Neural progenitor cell (in vitro differentiated cells): ENCODE measurements at regions not wholly inside any gene's neighbourhood (a gene's known extent, or its start where the extent isn't known, plus 50 kb on each side); places are given as distances from the start of the nearest gene placed in this dataset.

ENCODE experiments used
- DNase-seq: peaks from one replicate; pipeline ENCODE4 v3.0.0-alpha.2; 2016; ENCODE audit warnings: low spot score
- H2AFZ ChIP-seq: fragments of 200-600 bp; sonication (generic); replicated peaks from 2 replicates; pipeline ENCODE4 v1.6.1; 2016; ENCODE audit warnings: antibody characterized with exemption
- H3F3A ChIP-seq: fragments of 200-600 bp; sonication (generic); 2 replicates; pipeline ENCODE4 v1.6.1; 2016; ENCODE audit warnings: antibody characterized with exemption, low read depth
- H3K27ac ChIP-seq: fragments of 200-600 bp; sonication (generic); 2 replicates; pipeline ENCODE4 v1.5.1; 2016; ENCODE audit warnings: mild to moderate bottlenecking
- H3K27me3 ChIP-seq: fragments of 200-600 bp; sonication (generic); 2 replicates; pipeline ENCODE4 v1.6.1; 2016; ENCODE audit warnings: mild to moderate bottlenecking, moderate library complexity
- H3K36me3 ChIP-seq: fragments of 200-600 bp; sonication (generic); 2 replicates; pipeline ENCODE4 v1.5.1; 2016
- H3K4me1 ChIP-seq: fragments of 200-600 bp; sonication (generic); 2 replicates; pipeline ENCODE4 v1.6.1; 2016; ENCODE audit warnings: mixed run types
- H3K4me2 ChIP-seq: fragments of 200-600 bp; sonication (generic); 2 replicates; pipeline ENCODE4 v1.6.1; 2016
- H3K4me3 ChIP-seq: fragments of 200-600 bp; sonication (generic); 2 replicates; pipeline ENCODE4 v1.5.1; 2016
- H3K79me2 ChIP-seq: fragments of 200-600 bp; sonication (generic); 2 replicates; pipeline ENCODE4 v1.6.1; 2016; ENCODE audit warnings: low read depth
- H3K9ac ChIP-seq: fragments of 200-600 bp; sonication (generic); 2 replicates; pipeline ENCODE4 v1.6.1; 2016
- H3K9me3 ChIP-seq: fragments of 200-600 bp; sonication (generic); 2 replicates; pipeline ENCODE4 v1.5.1; 2016; ENCODE audit warnings: low read depth
- H4K20me1 ChIP-seq: fragments of 200-600 bp; sonication (generic); 2 replicates; pipeline ENCODE4 v1.6.1; 2016; ENCODE audit warnings: low read depth
- H3K27ac Mint-ChIP-seq: 3 replicates; pipeline ENCODE4 v1.8.0; 2021; ENCODE audit warnings: mixed read lengths
- H3K27me3 Mint-ChIP-seq: 2 replicates; pipeline ENCODE4 v1.8.0; 2022; ENCODE audit warnings: low read depth, mild to moderate bottlenecking, inconsistent platforms, moderate library complexity, mixed read lengths; ENCODE audit not compliant: insufficient read depth
- H3K36me3 Mint-ChIP-seq: 3 replicates; pipeline ENCODE4 v1.8.0; 2021; ENCODE audit warnings: mixed read lengths
- H3K4me1 Mint-ChIP-seq: 3 replicates; pipeline ENCODE4 v1.8.0; 2021; ENCODE audit warnings: mixed read lengths
- H3K4me3 Mint-ChIP-seq: 3 replicates; pipeline ENCODE4 v1.8.0; 2021; ENCODE audit warnings: mild to moderate bottlenecking, moderate library complexity, mixed read lengths
- H3K9me3 Mint-ChIP-seq: 3 replicates; pipeline ENCODE4 v1.8.0; 2020; ENCODE audit warnings: mixed read lengths
- EZH2 ChIP-seq: fragments of 200-600 bp; sonication (generic); IDR thresholded peaks from 2 replicates; pipeline ENCODE4 v1.6.1; 2017; ENCODE audit warnings: antibody characterized with exemption, mild to moderate bottlenecking, moderate library complexity
- EZH2phosphoT487 ChIP-seq: fragments of 200-600 bp; sonication (generic); IDR thresholded peaks from 2 replicates; pipeline ENCODE4 v1.6.1; 2017; ENCODE audit warnings: antibody characterized with exemption
- TF ChIP-seq, protein P1 (sequence below): fragments of 200-600 bp; sonication (generic); IDR thresholded peaks from 2 replicates; pipeline ENCODE4 v1.5.1; 2017; ENCODE audit warnings: antibody characterized with exemption, mild to moderate bottlenecking

DNA sequence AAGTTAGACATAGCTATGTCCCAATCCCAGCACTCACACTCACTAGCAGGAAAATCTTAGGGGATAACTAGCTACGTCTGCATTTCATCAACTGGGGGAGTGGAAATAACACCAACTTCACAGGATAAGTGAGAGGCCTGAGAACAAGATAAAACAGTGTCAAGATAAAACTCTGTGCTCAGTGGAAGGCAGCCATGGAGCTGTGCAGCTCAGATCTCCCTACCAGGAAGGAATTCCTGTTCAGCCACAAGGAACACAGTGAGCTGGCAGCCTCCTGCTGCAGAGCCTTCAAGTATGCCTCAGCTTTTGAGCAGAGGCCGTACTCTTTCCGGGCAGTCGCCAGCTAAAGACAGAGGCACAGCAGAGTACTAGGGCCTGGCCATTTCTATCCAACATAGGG is 115.8 kb upstream of the TOPAZ1 start:
- Histone ChIP-seq H3F3A (no peaks in the 10 kb centered on the region), H3K9ac (no peak overlapping the region), H2AFZ (no peak overlapping the region), H3K4me2 (no peak overlapping the region), H3K79me2 (no peaks in the 10 kb centered on the region), H3K27me3 (no peaks in the 10 kb centered on the region), H3K36me3 (no peaks in the 10 kb centered on the region), H3K27ac (no peak overlapping the region), H3K9me3 (no peaks in the 10 kb centered on the region), H4K20me1 (no peaks in the 10 kb centered on the region), H3K4me3 (no peak overlapping the region), H3K4me1 (no peaks in the 10 kb centered on the region)
- DNase-seq = no peak
- Mint-ChIP-seq H3K9me3 (no peaks in the 10 kb centered on the region), H3K27ac (no peak overlapping the region), H3K36me3 (no peaks in the 10 kb centered on the region), H3K27me3 (peaks cover 9% of the 10 kb centered on the region), H3K4me3 (no peak overlapping the region), H3K4me1 (peaks cover 17% of the 10 kb centered on the region)
- TF ChIP-seq EZH2 = no peak
- TF ChIP-seq, protein P1, sequence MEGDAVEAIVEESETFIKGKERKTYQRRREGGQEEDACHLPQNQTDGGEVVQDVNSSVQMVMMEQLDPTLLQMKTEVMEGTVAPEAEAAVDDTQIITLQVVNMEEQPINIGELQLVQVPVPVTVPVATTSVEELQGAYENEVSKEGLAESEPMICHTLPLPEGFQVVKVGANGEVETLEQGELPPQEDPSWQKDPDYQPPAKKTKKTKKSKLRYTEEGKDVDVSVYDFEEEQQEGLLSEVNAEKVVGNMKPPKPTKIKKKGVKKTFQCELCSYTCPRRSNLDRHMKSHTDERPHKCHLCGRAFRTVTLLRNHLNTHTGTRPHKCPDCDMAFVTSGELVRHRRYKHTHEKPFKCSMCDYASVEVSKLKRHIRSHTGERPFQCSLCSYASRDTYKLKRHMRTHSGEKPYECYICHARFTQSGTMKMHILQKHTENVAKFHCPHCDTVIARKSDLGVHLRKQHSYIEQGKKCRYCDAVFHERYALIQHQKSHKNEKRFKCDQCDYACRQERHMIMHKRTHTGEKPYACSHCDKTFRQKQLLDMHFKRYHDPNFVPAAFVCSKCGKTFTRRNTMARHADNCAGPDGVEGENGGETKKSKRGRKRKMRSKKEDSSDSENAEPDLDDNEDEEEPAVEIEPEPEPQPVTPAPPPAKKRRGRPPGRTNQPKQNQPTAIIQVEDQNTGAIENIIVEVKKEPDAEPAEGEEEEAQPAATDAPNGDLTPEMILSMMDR = no peak
- no peak for TF ChIP-seq EZH2phosphoT487

DNA sequence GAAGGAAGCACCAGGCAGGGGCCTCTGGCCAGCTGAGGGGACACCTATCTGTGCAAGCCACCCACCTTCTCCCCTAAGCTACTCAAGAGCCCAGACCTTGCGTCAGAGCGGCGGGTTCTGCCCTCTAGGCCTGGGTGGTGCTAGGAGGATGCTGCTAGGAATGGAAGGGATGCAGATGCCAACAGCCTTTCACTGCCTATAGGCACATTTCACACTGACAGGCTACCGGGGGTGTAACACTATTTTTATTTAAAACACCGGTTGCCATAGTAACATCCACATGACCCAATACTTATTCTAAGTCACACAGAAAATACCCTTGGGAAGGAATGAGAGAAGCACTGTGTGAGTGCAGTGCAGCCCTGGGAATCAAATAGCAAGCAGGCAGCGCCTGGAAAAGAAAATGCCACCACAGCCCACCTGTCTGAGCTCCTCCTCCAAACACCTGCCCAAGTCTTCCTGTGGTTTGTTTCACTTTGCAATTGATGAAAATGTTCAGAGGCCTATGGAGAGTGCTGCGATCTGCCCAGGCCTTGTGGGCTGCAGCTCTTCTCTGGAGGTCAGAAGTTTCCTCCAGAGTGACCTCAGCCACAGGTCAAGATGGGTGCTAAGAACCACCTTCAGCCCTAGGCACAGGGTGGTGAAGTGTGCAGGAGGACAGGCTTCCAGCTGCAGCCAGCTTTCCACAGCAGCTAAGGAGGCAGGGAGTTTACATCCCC is 113.5 kb upstream of the TOPAZ1 start:
- peak overlapping the region; percentile 34 for H3K27ac Mint-ChIP-seq
- H3K4me2 ChIP-seq = no peak overlapping the region
- no peak overlapping the region for H2AFZ ChIP-seq
- no peaks in the 10 kb centered on the region for H3K4me1 ChIP-seq
- H3K27me3 Mint-ChIP-seq = peaks cover 12% of the 10 kb centered on the region
- no peaks in the 10 kb centered on the region for H3F3A ChIP-seq
- H4K20me1 ChIP-seq = no peaks in the 10 kb centered on the region
- no peak overlapping the region for H3K4me3 Mint-ChIP-seq
- H3K9ac ChIP-seq = no peak overlapping the region
- no peaks in the 10 kb centered on the region for H3K9me3 ChIP-seq
- peak; percentile 15 for DNase-seq
- no peaks in the 10 kb centered on the region for H3K27me3 ChIP-seq
- H3K4me3 ChIP-seq = no peak overlapping the region
- no peaks in the 10 kb centered on the region for H3K9me3 Mint-ChIP-seq
- peaks cover 17% of the 10 kb centered on the region for H3K4me1 Mint-ChIP-seq
- H3K79me2 ChIP-seq = no peaks in the 10 kb centered on the region
- no peaks in the 10 kb centered on the region for H3K36me3 ChIP-seq
- no peak overlapping the region for H3K27ac ChIP-seq
- H3K36me3 Mint-ChIP-seq = no peaks in the 10 kb centered on the region
- TF ChIP-seq, protein P1 = no peak
- TF ChIP-seq EZH2 = no peak
- no peak for TF ChIP-seq EZH2phosphoT487

DNA sequence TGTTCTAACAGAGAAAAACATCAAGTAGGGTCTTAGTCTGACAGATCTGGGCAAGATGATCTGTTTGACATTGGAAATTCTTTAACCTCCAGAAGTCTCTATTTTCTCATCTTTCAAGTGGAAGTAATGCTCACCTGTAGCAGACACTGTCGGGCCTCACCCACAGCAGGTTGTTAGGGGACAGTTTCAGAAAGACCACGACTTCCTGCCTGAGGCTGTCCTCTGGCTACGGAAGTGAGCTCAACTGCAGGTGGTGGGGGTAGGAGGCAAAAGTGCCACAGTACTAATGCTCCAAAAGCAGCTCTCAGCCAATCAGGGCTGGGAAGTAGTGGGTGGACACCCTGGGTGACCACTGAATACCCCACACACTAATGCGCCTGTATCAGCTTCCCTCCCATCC is 111.4 kb upstream of the TOPAZ1 start:
- H3K27ac Mint-ChIP-seq = no peak overlapping the region
- H2AFZ ChIP-seq = no peak overlapping the region
- H3K27me3 Mint-ChIP-seq = peaks cover 15% of the 10 kb centered on the region
- no peak overlapping the region for H3K9ac ChIP-seq
- no peak for TF ChIP-seq EZH2
- no peak for TF ChIP-seq EZH2phosphoT487
- TF ChIP-seq, protein P1 = no peak
- DNase-seq = no peak
- no peaks in the 10 kb centered on the region for H3K27me3 ChIP-seq
- no peak overlapping the region for H3K4me3 Mint-ChIP-seq
- peaks cover 17% of the 10 kb centered on the region for H3K4me1 Mint-ChIP-seq
- H3K4me3 ChIP-seq = no peak overlapping the region
- no peak overlapping the region for H3K4me2 ChIP-seq
- no peaks in the 10 kb centered on the region for H4K20me1 ChIP-seq
- no peaks in the 10 kb centered on the region for H3K9me3 Mint-ChIP-seq
- no peaks in the 10 kb centered on the region for H3K36me3 ChIP-seq
- H3K79me2 ChIP-seq = no peaks in the 10 kb centered on the region
- no peaks in the 10 kb centered on the region for H3K36me3 Mint-ChIP-seq
- H3K9me3 ChIP-seq = no peaks in the 10 kb centered on the region
- no peaks in the 10 kb centered on the region for H3K4me1 ChIP-seq
- H3K27ac ChIP-seq = no peak overlapping the region
- H3F3A ChIP-seq = no peaks in the 10 kb centered on the region
